Endodermal cell (in vitro differentiated cells): ENCODE measurements at regions not wholly inside any gene's neighbourhood (a gene's known extent, or its start where the extent isn't known, plus 50 kb on each side); places are given as distances from the start of the nearest gene placed in this dataset.

ENCODE experiments used
- DNase-seq: peaks from one replicate; pipeline ENCODE4 v3.0.0-alpha.2; 2017
- H3K27ac ChIP-seq: 2 replicates; pipeline ENCODE4 v1.5.1; 2013; ENCODE audit warnings: mild to moderate bottlenecking, low read depth, low read length, moderate library complexity
- H3K27me3 ChIP-seq: 2 replicates; pipeline ENCODE4 v1.6.1; 2013; ENCODE audit warnings: mild to moderate bottlenecking, low read length, moderate library complexity; ENCODE audit not compliant: insufficient read depth, control insufficient read depth, poor library complexity, severe bottlenecking
- H3K36me3 ChIP-seq: 2 replicates; pipeline ENCODE4 v1.7.0; 2013; ENCODE audit warnings: mild to moderate bottlenecking, low read length, moderate library complexity; ENCODE audit not compliant: control insufficient read depth, insufficient read depth
- H3K4me1 ChIP-seq: one replicate; pipeline ENCODE4 v1.7.0; 2013; ENCODE audit warnings: low read length; ENCODE audit not compliant: control insufficient read depth, insufficient read depth
- H3K4me3 ChIP-seq: 2 replicates; pipeline ENCODE4 v1.5.1; 2013; ENCODE audit warnings: mild to moderate bottlenecking, low read length, moderate library complexity
- H3K9ac ChIP-seq: 2 replicates; pipeline ENCODE4 v1.6.1; 2013; ENCODE audit warnings: mild to moderate bottlenecking, low read length, moderate library complexity; ENCODE audit not compliant: poor library complexity, severe bottlenecking; ENCODE audit errors: extremely low read depth
- H3K9me3 ChIP-seq: 2 replicates; pipeline ENCODE4 v1.6.1; 2013; ENCODE audit warnings: mild to moderate bottlenecking, low read length, moderate library complexity; ENCODE audit not compliant: control insufficient read depth
- H3K27ac Mint-ChIP-seq: 2 replicates; pipeline ENCODE4 v1.8.0; 2020; ENCODE audit warnings: mixed read lengths
- H3K27me3 Mint-ChIP-seq: 2 replicates; pipeline ENCODE4 v1.8.0; 2021; ENCODE audit warnings: mild to moderate bottlenecking, mixed read lengths; ENCODE audit not compliant: insufficient read depth
- H3K36me3 Mint-ChIP-seq: 2 replicates; pipeline ENCODE4 v1.8.0; 2020; ENCODE audit warnings: low read depth, mixed read lengths
- H3K4me1 Mint-ChIP-seq: 2 replicates; pipeline ENCODE4 v1.8.0; 2020; ENCODE audit warnings: mixed read lengths
- H3K4me3 Mint-ChIP-seq: 2 replicates; pipeline ENCODE4 v1.8.0; 2020; ENCODE audit warnings: mild to moderate bottlenecking, moderate library complexity, mixed read lengths
- H3K9me3 Mint-ChIP-seq: 2 replicates; pipeline ENCODE4 v1.8.0; 2020; ENCODE audit warnings: mild to moderate bottlenecking, mixed read lengths
- WGBS, 2 experiments: methylation state at CpG; one replicate each; pipeline versions ENCODE4 v1.1.5 to v1.1.7; 2013; ENCODE audit warnings: missing lambda C conversion rate in 2 of 2, mixed read lengths in 1 of 2; ENCODE audit not compliant: insufficient coverage in 1 of 2, insufficient read length in 1 of 2; 5-methylcytosine and 5-hydroxymethylcytosine counted together
- TF ChIP-seq, protein P1 (sequence below): fragments of 200-600 bp; sonication (generic); conservative IDR thresholded peaks from 2 replicates; pipeline ENCODE4 v1.5.0; 2021; ENCODE audit warnings: antibody characterized with exemption, mild to moderate bottlenecking

DNA sequence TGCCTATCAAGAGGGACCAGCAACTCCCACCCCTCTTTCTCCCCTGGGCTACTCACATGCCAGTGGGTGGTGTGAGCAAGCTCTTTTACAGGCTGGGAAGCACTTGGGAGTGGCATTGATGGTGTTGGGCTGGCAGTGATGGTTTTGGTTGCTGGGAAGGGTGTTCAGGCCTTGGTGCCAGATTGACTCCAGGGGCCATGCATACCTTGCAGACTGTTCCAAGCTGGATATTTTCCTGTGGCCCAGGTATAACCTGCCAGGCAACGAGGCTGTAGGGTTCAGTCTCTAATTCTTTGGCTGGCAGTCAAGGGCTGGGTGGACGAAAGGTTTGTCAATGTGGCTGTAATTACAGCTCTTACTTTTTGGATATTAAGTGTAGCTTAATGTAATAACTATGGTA lies 177.3 kb downstream of the MACROH2A1 start:
- DNase-seq: peak; percentile 22
- Histone ChIP-seq H3K27ac (no peak overlapping the region), H3K9me3 (no peaks in the 10 kb centered on the region), H3K4me1 (no peaks in the 10 kb centered on the region), H3K9ac (no peak overlapping the region), H3K27me3 (peaks cover 10% of the 10 kb centered on the region), H3K4me3 (no peak overlapping the region), H3K36me3 (no peaks in the 10 kb centered on the region)
- Mint-ChIP-seq H3K4me1 (peaks cover 10% of the 10 kb centered on the region), H3K36me3 (no peaks in the 10 kb centered on the region), H3K27ac (no peak overlapping the region), H3K9me3 (no peaks in the 10 kb centered on the region), H3K27me3 (peaks cover 33% of the 10 kb centered on the region), H3K4me3 (no peak overlapping the region)
- 91% methylated on average over 2 of the region's 2 CpGs; no CpG with 5 or more reads in 1 of the 2 experiments for WGBS, 2 experiments
- TF ChIP-seq, protein P1, sequence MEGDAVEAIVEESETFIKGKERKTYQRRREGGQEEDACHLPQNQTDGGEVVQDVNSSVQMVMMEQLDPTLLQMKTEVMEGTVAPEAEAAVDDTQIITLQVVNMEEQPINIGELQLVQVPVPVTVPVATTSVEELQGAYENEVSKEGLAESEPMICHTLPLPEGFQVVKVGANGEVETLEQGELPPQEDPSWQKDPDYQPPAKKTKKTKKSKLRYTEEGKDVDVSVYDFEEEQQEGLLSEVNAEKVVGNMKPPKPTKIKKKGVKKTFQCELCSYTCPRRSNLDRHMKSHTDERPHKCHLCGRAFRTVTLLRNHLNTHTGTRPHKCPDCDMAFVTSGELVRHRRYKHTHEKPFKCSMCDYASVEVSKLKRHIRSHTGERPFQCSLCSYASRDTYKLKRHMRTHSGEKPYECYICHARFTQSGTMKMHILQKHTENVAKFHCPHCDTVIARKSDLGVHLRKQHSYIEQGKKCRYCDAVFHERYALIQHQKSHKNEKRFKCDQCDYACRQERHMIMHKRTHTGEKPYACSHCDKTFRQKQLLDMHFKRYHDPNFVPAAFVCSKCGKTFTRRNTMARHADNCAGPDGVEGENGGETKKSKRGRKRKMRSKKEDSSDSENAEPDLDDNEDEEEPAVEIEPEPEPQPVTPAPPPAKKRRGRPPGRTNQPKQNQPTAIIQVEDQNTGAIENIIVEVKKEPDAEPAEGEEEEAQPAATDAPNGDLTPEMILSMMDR: no peak

DNA sequence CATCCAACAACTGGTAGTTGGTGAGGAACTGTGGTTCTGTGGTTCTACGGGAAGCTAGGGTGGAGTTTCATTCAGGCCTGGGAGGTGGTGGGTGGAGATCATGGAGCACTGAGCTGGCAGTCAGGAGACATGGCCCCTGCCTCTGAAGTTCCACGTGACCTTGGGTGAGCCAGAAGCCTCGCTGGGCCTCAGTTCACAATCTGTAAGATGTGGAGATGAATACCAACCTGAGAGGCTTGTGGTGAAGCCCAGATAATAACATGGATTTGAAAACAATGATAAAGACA lies 177.9 kb downstream of the MACROH2A1 start:
- 86 to 93% methylated on average over 3 of the region's 3 CpGs for WGBS, 2 experiments
- peaks cover 8% of the 10 kb centered on the region for H3K4me1 Mint-ChIP-seq
- H3K27me3 ChIP-seq: peaks cover 10% of the 10 kb centered on the region

DNA sequence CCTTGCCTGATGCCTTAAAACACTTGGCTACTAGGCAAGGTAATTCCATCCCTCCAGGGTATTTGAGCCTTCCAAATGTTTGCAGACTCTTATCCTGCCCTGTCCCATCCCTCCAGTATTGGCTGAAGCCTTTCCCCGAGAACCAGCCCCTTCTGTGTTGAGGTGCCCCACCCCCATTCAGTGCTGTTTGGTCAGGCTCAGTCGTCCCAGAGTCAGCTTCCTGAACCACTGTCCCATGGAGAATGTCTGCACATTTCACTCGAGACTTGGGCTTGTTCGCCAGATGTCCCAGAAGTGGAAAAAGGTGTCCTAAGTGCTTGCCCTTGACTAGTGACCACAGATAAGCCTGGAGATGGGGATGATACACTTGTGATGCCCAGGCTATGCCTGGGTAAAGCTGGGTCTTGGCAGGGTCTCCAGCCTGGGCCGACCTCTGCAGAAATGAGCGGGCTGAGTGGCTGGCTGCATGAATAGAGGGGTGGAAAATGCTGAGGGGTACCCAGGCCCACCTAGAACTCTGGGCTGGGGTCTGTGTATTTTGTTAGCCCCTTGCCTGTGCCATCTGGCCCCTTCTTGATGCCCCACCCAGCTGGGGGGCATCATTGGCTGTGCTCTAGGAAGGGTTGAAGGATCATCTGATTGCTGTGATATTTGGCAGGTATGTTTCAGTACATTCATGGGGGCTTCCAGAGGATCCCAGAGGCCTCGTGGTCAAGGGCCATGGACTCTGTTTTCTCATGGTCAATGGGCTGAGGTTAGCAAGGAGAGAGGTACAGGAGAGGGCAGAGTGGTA lies 178.4 kb downstream of the MACROH2A1 start:
- Histone ChIP-seq H3K27ac (no peak overlapping the region), H3K27me3 (peaks cover 12% of the 10 kb centered on the region), H3K4me1 (no peaks in the 10 kb centered on the region), H3K36me3 (no peaks in the 10 kb centered on the region), H3K9me3 (no peaks in the 10 kb centered on the region), H3K4me3 (no peak overlapping the region), H3K9ac (no peak overlapping the region)
- TF ChIP-seq, protein P1: no peak
- Mint-ChIP-seq H3K27me3 (peaks cover 35% of the 10 kb centered on the region), H3K36me3 (no peaks in the 10 kb centered on the region), H3K4me3 (no peak overlapping the region), H3K9me3 (no peaks in the 10 kb centered on the region), H3K27ac (no peak overlapping the region), H3K4me1 (peaks cover 6% of the 10 kb centered on the region)
- DNase-seq: peak; percentile 26
- 85 to 93% methylated on average over 4 to 7 of the region's 7 CpGs for WGBS, 2 experiments

More for the DNA sequence above, 177.9 kb downstream of the MACROH2A1 start:
- TF ChIP-seq, protein P1: no peak
- Histone ChIP-seq H3K36me3 (no peaks in the 10 kb centered on the region), H3K27ac (no peak overlapping the region), H3K4me3 (no peak overlapping the region), H3K9ac (no peak overlapping the region), H3K4me1 (no peaks in the 10 kb centered on the region), H3K9me3 (no peaks in the 10 kb centered on the region)
- no peaks in the 10 kb centered on the region for H3K9me3 Mint-ChIP-seq
- H3K27me3 Mint-ChIP-seq: peaks cover 32% of the 10 kb centered on the region
- no peak overlapping the region for H3K4me3 Mint-ChIP-seq
- peak; percentile 11 for DNase-seq
- H3K27ac Mint-ChIP-seq: no peak overlapping the region
- H3K36me3 Mint-ChIP-seq: no peaks in the 10 kb centered on the region
